HG02885 (cell line): ENCODE measurements at regions not wholly inside any gene's neighbourhood (a gene's known extent, or its start where the extent isn't known, plus 50 kb on each side); places are given as distances from the start of the nearest gene placed in this dataset.

Experiments
- ATAC-seq: cut with Tn5 transposase; IDR thresholded peaks from one replicate; pipeline ENCODE4 v1.9.1; 2021; ENCODE audit warnings: mild to moderate bottlenecking; ENCODE audit not compliant: unreplicated experiment, poor library complexity

GRCh38 chr12:65619018-65619417 is 205.3 kb upstream of the HMGA2 start:
- no peak for ATAC-seq

- no peak for ATAC-seq
Measured at GRCh38 chr12:65620046-65620445, 204.2 kb upstream of the HMGA2 start.

- ATAC-seq, result no peak
Measured at GRCh38 chr12:65622056-65622455, 202.2 kb upstream of the HMGA2 start.

- no peak for ATAC-seq
Measured at GRCh38 chr12:65623507-65623906, 200.8 kb upstream of the HMGA2 start.

- ATAC-seq, result no peak
Measured at GRCh38 chr12:65624554-65625086, 199.7 kb upstream of the HMGA2 start.

GRCh38 chr12:65628061-65628460 is 196.2 kb upstream of the HMGA2 start:
- ATAC-seq, result no peak

GRCh38 chr12:65630555-65630954 is 193.7 kb upstream of the HMGA2 start:
- ATAC-seq, result no peak

- no peak for ATAC-seq
Measured at GRCh38 chr12:65631621-65632111, 192.6 kb upstream of the HMGA2 start.

- no peak for ATAC-seq
Measured at GRCh38 chr12:65632131-65632855, 192.0 kb upstream of the HMGA2 start.

GRCh38 chr12:65634061-65634460 is 190.2 kb upstream of the HMGA2 start:
- ATAC-seq, result no peak

- ATAC-seq, result no peak
Measured at GRCh38 chr12:65634626-65635331, 189.5 kb upstream of the HMGA2 start.

- no peak for ATAC-seq
Measured at GRCh38 chr12:65636436-65636835, 187.8 kb upstream of the HMGA2 start.

- no peak for ATAC-seq
Measured at GRCh38 chr12:65637150-65637549, 187.1 kb upstream of the HMGA2 start.

- no peak for ATAC-seq
Measured at GRCh38 chr12:65637774-65638173, 186.5 kb upstream of the HMGA2 start.

GRCh38 chr12:65638324-65638723 is 186.0 kb upstream of the HMGA2 start:
- ATAC-seq, result no peak

GRCh38 chr12:65640489-65640901 is 183.8 kb upstream of the HMGA2 start:
- no peak for ATAC-seq

GRCh38 chr12:65642061-65642661 is 182.1 kb upstream of the HMGA2 start:
- ATAC-seq, result no peak

GRCh38 chr12:65643171-65643570 is 181.1 kb upstream of the HMGA2 start:
- ATAC-seq, result no peak

GRCh38 chr12:65643595-65644386 is 180.5 kb upstream of the HMGA2 start:
- ATAC-seq, result no peak

- no peak for ATAC-seq
Measured at GRCh38 chr12:65646127-65646643, 178.1 kb upstream of the HMGA2 start.
